Naive thymus-derived CD8-positive, alpha-beta T cell (primary cell): ENCODE measurements at regions not wholly inside any gene's neighbourhood (a gene's known extent, or its start where the extent isn't known, plus 50 kb on each side); places are given as distances from the start of the nearest gene placed in this dataset.
A peak's percentile ranks its signal among the peaks of the same experiment; 100 is the strongest.

Experiments
- ATAC-seq, 2 donors: fragments of 150-1000 bp; cut with Tn5 transposase in 1 of 2; sonication (Bioruptor Pico), chemical (Tn5 transposase) in 1 of 2; 1 replicate in 1 of 2; 2 replicates in 1 of 2; pipeline ENCODE4 v1.10.0; 2021; ENCODE audit warnings: mild to moderate bottlenecking in 2 of 2, moderate library complexity in 2 of 2
- POLR2A ChIA-PET: fragments of 350-600 bp; sonication (Branson Sonifier 250); formaldehyde crosslinking; loops from one replicate; lab custom pipeline; 2021; ENCODE audit warnings: antibody characterized with exemption; lab: Charles Lee
- DNase-seq, 10 donors: peaks; one replicate each; pipeline versions ENCODE4 v3.0.0 to v3.0.0-alpha.2; 2020 to 2022
- H3K27ac Mint-ChIP-seq, 10 donors: one replicate each; pipeline ENCODE4 v1.8.0; 2020 to 2022; ENCODE audit warnings: mild to moderate bottlenecking in 10 of 10, mixed read lengths in 10 of 10, moderate library complexity in 4 of 10, inconsistent platforms in 1 of 10
- H3K27me3 Mint-ChIP-seq, 5 donors: one replicate each; pipeline ENCODE4 v1.8.0; 2021 to 2022; ENCODE audit warnings: mixed read lengths in 5 of 5
- H3K36me3 Mint-ChIP-seq, 3 donors: one replicate each; pipeline ENCODE4 v1.8.0; 2020 to 2022; ENCODE audit warnings: mixed read lengths in 3 of 3, mild to moderate bottlenecking in 2 of 3, inconsistent platforms in 1 of 3
- H3K4me1 Mint-ChIP-seq, 4 donors: one replicate each; pipeline ENCODE4 v1.8.0; 2021 to 2022; ENCODE audit warnings: mixed read lengths in 4 of 4
- H3K4me3 Mint-ChIP-seq, 10 donors: one replicate each; pipeline ENCODE4 v1.8.0; 2020 to 2022; ENCODE audit warnings: mild to moderate bottlenecking in 10 of 10, mixed read lengths in 10 of 10, moderate library complexity in 6 of 10, inconsistent platforms in 1 of 10
- H3K9me3 Mint-ChIP-seq, 9 donors: one replicate each; pipeline ENCODE4 v1.8.0; 2020 to 2022; ENCODE audit warnings: mixed read lengths in 9 of 9, mild to moderate bottlenecking in 3 of 9, inconsistent platforms in 1 of 9, moderate library complexity in 1 of 9

- no peak overlapping the region for H3K4me3 Mint-ChIP-seq
- H3K4me1 Mint-ChIP-seq = peaks cover 0 to 4% (median 0%) of the 10 kb centered on the region in 4 donors
- POLR2A ChIA-PET = no interaction called here
- no peaks in the 10 kb centered on the region for H3K9me3 Mint-ChIP-seq
- DNase-seq (no peak), ATAC-seq (no peak)
- H3K27ac Mint-ChIP-seq = no peak overlapping the region
- H3K27me3 Mint-ChIP-seq = peaks cover 8 to 26% (median 12%) of the 10 kb centered on the region in 5 donors
- no peaks in the 10 kb centered on the region for H3K36me3 Mint-ChIP-seq
These were observed 188.3 kb downstream of the ETS2 start for GRCh38 chr21:38994042-38994441.

- H3K36me3 Mint-ChIP-seq = no peaks in the 10 kb centered on the region
- H3K9me3 Mint-ChIP-seq = no peaks in the 10 kb centered on the region
- no peak overlapping the region for H3K4me3 Mint-ChIP-seq
- peaks cover 13 to 31% (median 17%) of the 10 kb centered on the region in 5 donors for H3K27me3 Mint-ChIP-seq
- DNase-seq (no peak), ATAC-seq (no peak)
- POLR2A ChIA-PET = no interaction called here
- peaks cover 0 to 6% (median 0%) of the 10 kb centered on the region in 4 donors for H3K4me1 Mint-ChIP-seq
- no peak overlapping the region for H3K27ac Mint-ChIP-seq
These were observed 187.8 kb downstream of the ETS2 start for GRCh38 chr21:38993561-38993960.

DNA sequence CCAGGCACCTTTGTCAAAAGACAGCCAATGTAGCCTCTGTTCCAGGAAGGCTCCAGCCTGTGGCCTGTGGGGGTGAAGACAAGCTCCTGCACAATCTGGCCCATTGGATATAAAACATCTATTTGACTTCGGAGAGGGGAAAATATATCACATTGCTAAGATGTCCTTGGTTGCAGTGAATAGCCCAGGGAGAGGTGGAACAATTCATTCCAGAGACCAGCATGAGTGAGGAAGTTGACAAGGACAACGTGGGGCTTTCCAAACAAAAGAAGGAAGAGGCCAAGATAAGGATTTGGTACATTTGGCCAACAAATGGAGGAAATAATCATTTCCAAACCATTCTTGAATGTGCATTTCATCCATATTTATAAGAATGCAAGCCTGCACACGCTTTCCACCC lies 187.0 kb downstream of the ETS2 start:
- ATAC-seq = no peak
- POLR2A ChIA-PET = no interaction called here
- H3K4me3 Mint-ChIP-seq = no peak overlapping the region

GRCh38 chr21:38990424-38990794 lies 184.7 kb downstream of the ETS2 start:
- Mint-ChIP-seq H3K36me3 (no peaks in the 10 kb centered on the region), H3K4me1 (peaks cover 5 to 10% (median 5%) of the 10 kb centered on the region in 4 donors), H3K27me3 (peaks cover 23 to 47% (median 46%) of the 10 kb centered on the region in 5 donors), H3K27ac (no peak overlapping the region), H3K9me3 (no peaks in the 10 kb centered on the region), H3K4me3 (no peak overlapping the region)
- DNase-seq = no peak
- ATAC-seq = no peak
- POLR2A ChIA-PET = no interaction called here

More for the DNA sequence above, 187.0 kb downstream of the ETS2 start:
- no peaks in the 10 kb centered on the region for H3K9me3 Mint-ChIP-seq
- DNase-seq = no peak
- peaks cover 0 to 2% (median 0%) of the 10 kb centered on the region in 4 donors for H3K4me1 Mint-ChIP-seq
- no peaks in the 10 kb centered on the region for H3K36me3 Mint-ChIP-seq
- no peak overlapping the region for H3K27ac Mint-ChIP-seq
- peaks cover 18 to 39% (median 25%) of the 10 kb centered on the region in 5 donors for H3K27me3 Mint-ChIP-seq

GRCh38 chr21:38989745-38990423 lies 184.2 kb downstream of the ETS2 start:
- no peaks in the 10 kb centered on the region for H3K9me3 Mint-ChIP-seq
- DNase-seq (no peak), ATAC-seq (no peak)
- H3K4me1 Mint-ChIP-seq = peaks cover 7 to 15% (median 10%) of the 10 kb centered on the region in 4 donors
- no peak overlapping the region for H3K4me3 Mint-ChIP-seq
- no peak overlapping the region for H3K27ac Mint-ChIP-seq
- H3K36me3 Mint-ChIP-seq = no peaks in the 10 kb centered on the region
- POLR2A ChIA-PET = no interaction called here
- H3K27me3 Mint-ChIP-seq = peaks cover 26 to 53% (median 49%) of the 10 kb centered on the region in 5 donors

- Mint-ChIP-seq H3K4me3 (no peak overlapping the region), H3K27ac (no peak overlapping the region), H3K27me3 (peaks cover 30 to 57% (median 46%) of the 10 kb centered on the region in 5 donors), H3K36me3 (no peaks in the 10 kb centered on the region), H3K9me3 (no peaks in the 10 kb centered on the region), H3K4me1 (peaks cover 10 to 18% (median 13%) of the 10 kb centered on the region in 4 donors)
- no peak for DNase-seq
- POLR2A ChIA-PET = no interaction called here
- ATAC-seq = no peak
These were observed 183.6 kb downstream of the ETS2 start for GRCh38 chr21:38989379-38989744.

- ATAC-seq (no peak), DNase-seq (no peak)
- Mint-ChIP-seq H3K27ac (peak overlapping the region in 1 of 10 donors; percentile 40), H3K4me1 (peaks cover 10 to 18% (median 13%) of the 10 kb centered on the region in 4 donors), H3K4me3 (no peak overlapping the region), H3K36me3 (no peaks in the 10 kb centered on the region), H3K27me3 (peaks cover 31 to 62% (median 47%) of the 10 kb centered on the region in 5 donors), H3K9me3 (peaks cover 0 to 2% (median 0%) of the 10 kb centered on the region in 9 donors)
- POLR2A ChIA-PET = no interaction called here
These were observed 183.0 kb downstream of the ETS2 start for GRCh38 chr21:38988509-38989378.

GRCh38 chr21:38987633-38988508 lies 182.1 kb downstream of the ETS2 start:
- Mint-ChIP-seq H3K4me1 (peaks cover 10 to 18% (median 13%) of the 10 kb centered on the region in 4 donors), H3K27ac (peak overlapping the region in 1 of 10 donors; percentile 40), H3K4me3 (no peak overlapping the region), H3K36me3 (no peaks in the 10 kb centered on the region), H3K27me3 (peaks cover 38 to 71% (median 53%) of the 10 kb centered on the region in 5 donors), H3K9me3 (peaks cover 0 to 6% (median 0%) of the 10 kb centered on the region in 9 donors)
- POLR2A ChIA-PET = no interaction called here
- no peak for DNase-seq
- no peak for ATAC-seq

- DNase-seq (no peak), ATAC-seq (no peak)
- POLR2A ChIA-PET = no interaction called here
- peak overlapping the region in 1 of 10 donors; percentile 14 for H3K27ac Mint-ChIP-seq
- peaks cover 10 to 18% (median 13%) of the 10 kb centered on the region in 4 donors for H3K4me1 Mint-ChIP-seq
- H3K36me3 Mint-ChIP-seq = no peaks in the 10 kb centered on the region
- H3K4me3 Mint-ChIP-seq = no peak overlapping the region
- peaks cover 40 to 74% (median 53%) of the 10 kb centered on the region in 5 donors for H3K27me3 Mint-ChIP-seq
- peaks cover 0 to 6% (median 0%) of the 10 kb centered on the region in 9 donors for H3K9me3 Mint-ChIP-seq
These were observed 181.3 kb downstream of the ETS2 start for GRCh38 chr21:38986806-38987632.

DNA sequence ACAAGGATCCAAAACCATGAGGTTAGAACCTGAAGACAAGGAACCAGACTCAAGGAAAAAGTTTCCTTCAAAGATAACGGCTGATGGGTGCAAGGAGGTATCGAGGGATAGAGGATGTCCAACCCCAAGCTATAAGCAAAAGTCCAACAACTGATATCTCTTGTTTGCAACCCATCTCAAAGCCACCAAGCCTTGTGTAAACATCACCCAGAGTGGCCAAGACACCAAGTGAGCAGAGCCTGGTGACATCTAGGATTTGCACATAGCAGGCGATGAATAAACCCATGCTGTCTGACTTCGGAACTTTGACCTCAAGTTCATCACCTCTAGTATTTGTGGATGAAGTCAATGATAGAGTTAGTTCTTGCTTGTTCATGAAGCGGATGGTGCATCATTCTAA lies 180.7 kb downstream of the ETS2 start:
- H3K4me1 Mint-ChIP-seq = peaks cover 10 to 18% (median 13%) of the 10 kb centered on the region in 4 donors
- ATAC-seq (no peak), DNase-seq (no peak)
- peaks cover 0 to 6% (median 0%) of the 10 kb centered on the region in 9 donors for H3K9me3 Mint-ChIP-seq
- peaks cover 42 to 80% (median 58%) of the 10 kb centered on the region in 5 donors for H3K27me3 Mint-ChIP-seq
- POLR2A ChIA-PET = no interaction called here
- H3K27ac Mint-ChIP-seq = no peak overlapping the region
- H3K4me3 Mint-ChIP-seq = no peak overlapping the region
- no peaks in the 10 kb centered on the region for H3K36me3 Mint-ChIP-seq

DNA sequence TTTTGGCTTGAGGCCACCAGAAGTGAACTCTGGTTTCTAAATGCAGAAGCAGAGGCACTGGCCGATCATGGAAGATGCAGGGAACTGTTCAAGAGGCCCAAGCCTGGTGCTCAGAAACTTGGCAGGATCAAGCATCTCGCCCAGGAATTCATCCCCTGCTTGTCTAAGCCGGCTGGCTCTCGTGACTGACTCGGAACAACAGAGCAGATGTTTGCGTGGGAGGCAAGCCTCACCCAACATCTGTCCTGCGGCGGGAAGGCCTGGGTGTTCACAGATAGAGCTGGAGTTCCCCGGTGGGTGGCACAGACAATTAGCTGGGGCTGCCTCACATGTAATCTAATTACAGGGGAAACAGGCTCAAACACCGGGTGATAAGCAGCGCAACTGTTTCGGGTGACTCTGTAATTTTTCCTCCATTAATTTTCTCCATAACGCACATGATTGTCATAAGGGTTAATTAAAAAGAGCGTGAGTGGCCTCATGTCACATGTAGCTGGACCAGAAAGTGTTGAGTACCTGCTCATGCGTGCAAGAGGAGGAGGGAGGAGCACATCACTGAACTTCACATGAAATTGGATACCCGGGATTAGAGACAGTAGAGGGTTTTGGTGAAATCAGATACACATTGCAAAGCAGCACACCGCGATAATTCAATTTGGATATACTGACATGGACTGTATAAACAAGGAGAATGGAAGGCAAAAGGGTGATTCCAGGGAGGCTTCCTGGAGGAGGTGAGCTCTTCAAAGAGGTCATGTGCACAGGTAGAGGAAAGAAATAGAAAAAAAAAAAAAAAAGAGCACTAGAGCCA lies 180.0 kb downstream of the ETS2 start:
- ATAC-seq (peak in 1 of 2 donors; percentile 43), DNase-seq (no peak)
- H3K27ac Mint-ChIP-seq = no peak overlapping the region
- H3K27me3 Mint-ChIP-seq = peaks cover 42 to 82% (median 58%) of the 10 kb centered on the region in 5 donors
- peak overlapping the region in 2 of 10 donors; percentile 6 to 15 for H3K4me3 Mint-ChIP-seq
- peaks cover 10 to 18% (median 13%) of the 10 kb centered on the region in 4 donors for H3K4me1 Mint-ChIP-seq
- H3K9me3 Mint-ChIP-seq = peaks cover 0 to 6% (median 0%) of the 10 kb centered on the region in 9 donors
- no peaks in the 10 kb centered on the region for H3K36me3 Mint-ChIP-seq
- POLR2A ChIA-PET = no interaction called here
